Neural cell (in vitro differentiated cells): ENCODE measurements at regions not wholly inside any gene's neighbourhood (a gene's known extent, or its start where the extent isn't known, plus 50 kb on each side); places are given as distances from the start of the nearest gene placed in this dataset.

Experiments used
- POLR2AphosphoS5 ChIP-seq: IDR thresholded peaks from 2 replicates; pipeline ENCODE4 v1.6.1; 2012
- SMC3 ChIP-seq: fragments of 450-650 bp; conservative IDR thresholded peaks from 2 replicates; pipeline ENCODE4 v1.6.1; 2014; ENCODE audit warnings: antibody characterized with exemption, mild to moderate bottlenecking, moderate library complexity; ENCODE audit not compliant: poor library complexity
- TF ChIP-seq, protein P1 (sequence below): fragments of 450-650 bp; IDR thresholded peaks from 2 replicates; pipeline ENCODE4 v1.5.1; 2014; ENCODE audit warnings: antibody characterized with exemption, mild to moderate bottlenecking, moderate library complexity; ENCODE audit not compliant: poor library complexity, severe bottlenecking

DNA sequence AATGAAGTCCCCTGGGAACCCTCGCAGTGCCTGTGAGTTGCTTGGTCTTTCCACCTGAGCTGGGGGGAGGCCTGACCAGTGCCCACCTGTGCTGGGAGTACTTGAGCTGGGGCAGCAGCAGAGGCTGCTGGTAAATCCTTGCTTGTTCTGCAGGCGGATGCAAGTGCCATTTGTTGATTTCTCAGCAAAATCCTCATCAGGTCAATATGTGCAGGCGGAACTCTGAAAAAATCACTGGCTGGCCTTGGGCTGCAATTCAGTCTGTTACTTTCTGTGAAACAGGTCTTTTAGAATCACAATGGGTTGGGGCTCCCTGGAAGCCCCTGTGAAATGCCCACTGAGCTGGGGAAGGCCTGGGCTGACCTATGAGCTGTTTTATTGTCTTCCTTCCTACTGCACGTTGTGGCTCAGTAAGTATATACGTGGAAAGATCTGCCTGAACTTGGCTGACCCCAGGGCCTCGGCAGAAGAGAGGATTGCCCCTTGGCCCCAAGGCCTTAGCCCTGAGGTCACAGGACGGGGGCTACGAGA, 182.0 kb upstream of the RGMA start:
- TF ChIP-seq, protein P1, sequence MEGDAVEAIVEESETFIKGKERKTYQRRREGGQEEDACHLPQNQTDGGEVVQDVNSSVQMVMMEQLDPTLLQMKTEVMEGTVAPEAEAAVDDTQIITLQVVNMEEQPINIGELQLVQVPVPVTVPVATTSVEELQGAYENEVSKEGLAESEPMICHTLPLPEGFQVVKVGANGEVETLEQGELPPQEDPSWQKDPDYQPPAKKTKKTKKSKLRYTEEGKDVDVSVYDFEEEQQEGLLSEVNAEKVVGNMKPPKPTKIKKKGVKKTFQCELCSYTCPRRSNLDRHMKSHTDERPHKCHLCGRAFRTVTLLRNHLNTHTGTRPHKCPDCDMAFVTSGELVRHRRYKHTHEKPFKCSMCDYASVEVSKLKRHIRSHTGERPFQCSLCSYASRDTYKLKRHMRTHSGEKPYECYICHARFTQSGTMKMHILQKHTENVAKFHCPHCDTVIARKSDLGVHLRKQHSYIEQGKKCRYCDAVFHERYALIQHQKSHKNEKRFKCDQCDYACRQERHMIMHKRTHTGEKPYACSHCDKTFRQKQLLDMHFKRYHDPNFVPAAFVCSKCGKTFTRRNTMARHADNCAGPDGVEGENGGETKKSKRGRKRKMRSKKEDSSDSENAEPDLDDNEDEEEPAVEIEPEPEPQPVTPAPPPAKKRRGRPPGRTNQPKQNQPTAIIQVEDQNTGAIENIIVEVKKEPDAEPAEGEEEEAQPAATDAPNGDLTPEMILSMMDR, result no peak
- TF ChIP-seq POLR2AphosphoS5 (no peak), SMC3 (no peak)
